HepG2 (cell line): ENCODE measurements at regions not wholly inside any gene's neighbourhood (a gene's known extent, or its start where the extent isn't known, plus 50 kb on each side); places are given as distances from the start of the nearest gene placed in this dataset.

Experiments used
- EP300 ChIP-seq, 3 experiments: sonication (generic) in 1 of 3; formaldehyde crosslinking in 1 of 3; IDR thresholded peaks; 2 replicates each; pipeline versions ENCODE4 v1.5.1 to v1.6.1; 2011 to 2020; ENCODE audit warnings: low read depth in 2 of 3, low read length in 2 of 3, borderline replicate concordance in 1 of 3, improper control_type of control experiment in 1 of 3, mild to moderate bottlenecking in 1 of 3, missing genetic modification reagents in 1 of 3, moderate library complexity in 1 of 3
- SNAPC2 ChIP-seq: sonication (generic); formaldehyde crosslinking; IDR thresholded peaks from 2 replicates; pipeline ENCODE4 v1.8.1; 2022; ENCODE audit warnings: mild to moderate bottlenecking, missing genetic modification reagents
- TF ChIP-seq, protein P1 (sequence below): sonication (generic); formaldehyde crosslinking; IDR thresholded peaks from 2 replicates; pipeline ENCODE4 v1.5.0; 2020; ENCODE audit warnings: mild to moderate bottlenecking, missing genetic modification reagents, moderate library complexity

DNA sequence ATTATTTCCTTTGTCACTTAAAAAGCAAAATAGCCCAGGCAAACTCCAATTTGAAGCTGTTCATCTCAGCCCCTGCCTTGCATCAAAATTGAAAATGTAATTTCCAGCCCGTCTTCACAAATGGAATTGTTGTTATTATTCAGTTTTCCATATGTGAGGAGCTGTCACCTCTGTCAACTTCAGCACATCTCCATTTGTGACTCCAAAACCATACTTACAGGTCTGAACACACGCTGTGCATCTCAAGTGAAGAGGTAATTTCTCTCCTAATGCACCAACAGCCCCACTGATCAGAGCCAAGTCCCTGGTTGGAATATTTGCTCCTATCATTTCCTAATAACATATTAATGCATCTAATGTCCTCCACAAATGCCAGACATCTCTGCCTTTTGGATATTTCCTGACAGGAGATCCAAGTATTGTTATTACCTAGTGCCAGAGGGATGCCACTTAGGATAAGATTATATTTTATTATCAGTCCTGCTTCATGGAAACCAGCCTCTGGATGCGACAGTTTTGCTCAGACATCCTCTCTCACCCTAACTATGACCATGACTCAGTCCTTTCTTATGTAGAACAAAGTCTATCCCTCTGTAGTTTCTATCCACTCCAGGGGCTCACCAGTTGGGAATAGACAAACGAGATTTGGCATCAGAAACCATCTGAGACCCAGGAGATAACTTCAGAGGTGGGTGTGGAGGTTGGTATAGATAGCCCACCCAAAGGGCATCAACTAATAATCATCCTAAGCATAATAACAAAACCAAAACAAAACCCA lies 379.8 kb downstream of the VPS13C start:
- TF ChIP-seq, protein P1, sequence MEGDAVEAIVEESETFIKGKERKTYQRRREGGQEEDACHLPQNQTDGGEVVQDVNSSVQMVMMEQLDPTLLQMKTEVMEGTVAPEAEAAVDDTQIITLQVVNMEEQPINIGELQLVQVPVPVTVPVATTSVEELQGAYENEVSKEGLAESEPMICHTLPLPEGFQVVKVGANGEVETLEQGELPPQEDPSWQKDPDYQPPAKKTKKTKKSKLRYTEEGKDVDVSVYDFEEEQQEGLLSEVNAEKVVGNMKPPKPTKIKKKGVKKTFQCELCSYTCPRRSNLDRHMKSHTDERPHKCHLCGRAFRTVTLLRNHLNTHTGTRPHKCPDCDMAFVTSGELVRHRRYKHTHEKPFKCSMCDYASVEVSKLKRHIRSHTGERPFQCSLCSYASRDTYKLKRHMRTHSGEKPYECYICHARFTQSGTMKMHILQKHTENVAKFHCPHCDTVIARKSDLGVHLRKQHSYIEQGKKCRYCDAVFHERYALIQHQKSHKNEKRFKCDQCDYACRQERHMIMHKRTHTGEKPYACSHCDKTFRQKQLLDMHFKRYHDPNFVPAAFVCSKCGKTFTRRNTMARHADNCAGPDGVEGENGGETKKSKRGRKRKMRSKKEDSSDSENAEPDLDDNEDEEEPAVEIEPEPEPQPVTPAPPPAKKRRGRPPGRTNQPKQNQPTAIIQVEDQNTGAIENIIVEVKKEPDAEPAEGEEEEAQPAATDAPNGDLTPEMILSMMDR: no peak
- TF ChIP-seq SNAPC2 (CRISPR knock-in tag) (no peak), EP300 (IDR thresholded peaks at IDR 0.05; ENCODE audit: low read depth in 2 of 2, low read length in 2 of 2) (no peak), EP300 (CRISPR knock-in tag; IDR thresholded peaks at IDR 0.05; ENCODE audit: borderline replicate concordance) (no peak)
